ENCODE measurements at regions not wholly inside any gene's neighbourhood (a gene's known extent, or its start where the extent isn't known, plus 50 kb on each side); places are given as distances from the start of the nearest gene placed in this dataset.

DNA sequence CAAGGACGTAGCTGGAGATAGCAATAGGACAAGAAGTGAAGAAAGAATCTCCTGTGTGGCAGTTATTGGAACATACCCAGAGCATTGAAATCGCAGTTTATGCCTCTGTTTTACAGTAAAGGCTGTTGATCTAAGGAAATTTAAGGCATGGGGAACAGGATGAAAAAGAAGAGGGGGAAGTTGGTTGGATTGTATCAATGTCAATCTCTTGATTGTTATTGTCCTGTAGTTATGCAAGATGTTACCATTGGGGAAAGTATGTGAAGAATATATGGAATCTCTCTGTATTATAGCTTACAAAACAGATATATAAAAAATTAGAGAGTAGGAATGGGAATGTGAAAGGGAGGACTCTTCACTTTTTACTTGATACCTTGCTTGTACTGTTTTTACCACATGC, 195.6 kb upstream of the NREP start:
- TF ChIP-seq, protein P1, sequence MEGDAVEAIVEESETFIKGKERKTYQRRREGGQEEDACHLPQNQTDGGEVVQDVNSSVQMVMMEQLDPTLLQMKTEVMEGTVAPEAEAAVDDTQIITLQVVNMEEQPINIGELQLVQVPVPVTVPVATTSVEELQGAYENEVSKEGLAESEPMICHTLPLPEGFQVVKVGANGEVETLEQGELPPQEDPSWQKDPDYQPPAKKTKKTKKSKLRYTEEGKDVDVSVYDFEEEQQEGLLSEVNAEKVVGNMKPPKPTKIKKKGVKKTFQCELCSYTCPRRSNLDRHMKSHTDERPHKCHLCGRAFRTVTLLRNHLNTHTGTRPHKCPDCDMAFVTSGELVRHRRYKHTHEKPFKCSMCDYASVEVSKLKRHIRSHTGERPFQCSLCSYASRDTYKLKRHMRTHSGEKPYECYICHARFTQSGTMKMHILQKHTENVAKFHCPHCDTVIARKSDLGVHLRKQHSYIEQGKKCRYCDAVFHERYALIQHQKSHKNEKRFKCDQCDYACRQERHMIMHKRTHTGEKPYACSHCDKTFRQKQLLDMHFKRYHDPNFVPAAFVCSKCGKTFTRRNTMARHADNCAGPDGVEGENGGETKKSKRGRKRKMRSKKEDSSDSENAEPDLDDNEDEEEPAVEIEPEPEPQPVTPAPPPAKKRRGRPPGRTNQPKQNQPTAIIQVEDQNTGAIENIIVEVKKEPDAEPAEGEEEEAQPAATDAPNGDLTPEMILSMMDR (IDR thresholded peaks at IDR 0.05; ENCODE audit: low read depth, low read length), result no peak
- no peak for DNase-seq (ENCODE audit: extremely low read depth, low read depth)

DNA sequence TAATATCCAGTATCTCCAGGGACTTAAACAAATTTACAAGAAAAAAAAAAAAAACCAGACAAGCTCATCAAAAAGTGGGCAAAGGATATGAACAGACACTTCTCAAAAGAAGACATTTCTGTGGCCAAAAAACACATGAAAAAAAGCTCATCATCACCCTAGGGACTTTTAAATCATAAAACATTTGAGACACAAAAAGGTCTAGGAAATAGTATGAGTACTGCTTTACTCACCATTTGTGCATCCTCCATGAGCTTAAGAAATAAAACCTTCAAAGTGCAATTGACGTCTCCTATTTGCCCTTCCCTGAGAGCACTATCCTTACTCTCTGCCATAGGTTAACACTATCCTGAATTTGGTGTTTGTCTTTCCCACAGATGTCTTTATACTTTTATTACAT, 193.7 kb upstream of the NREP start:
- TF ChIP-seq, protein P1 (IDR thresholded peaks at IDR 0.05; ENCODE audit: low read depth, low read length), result no peak
- no peak for DNase-seq (ENCODE audit: extremely low read depth, low read depth)

DNA sequence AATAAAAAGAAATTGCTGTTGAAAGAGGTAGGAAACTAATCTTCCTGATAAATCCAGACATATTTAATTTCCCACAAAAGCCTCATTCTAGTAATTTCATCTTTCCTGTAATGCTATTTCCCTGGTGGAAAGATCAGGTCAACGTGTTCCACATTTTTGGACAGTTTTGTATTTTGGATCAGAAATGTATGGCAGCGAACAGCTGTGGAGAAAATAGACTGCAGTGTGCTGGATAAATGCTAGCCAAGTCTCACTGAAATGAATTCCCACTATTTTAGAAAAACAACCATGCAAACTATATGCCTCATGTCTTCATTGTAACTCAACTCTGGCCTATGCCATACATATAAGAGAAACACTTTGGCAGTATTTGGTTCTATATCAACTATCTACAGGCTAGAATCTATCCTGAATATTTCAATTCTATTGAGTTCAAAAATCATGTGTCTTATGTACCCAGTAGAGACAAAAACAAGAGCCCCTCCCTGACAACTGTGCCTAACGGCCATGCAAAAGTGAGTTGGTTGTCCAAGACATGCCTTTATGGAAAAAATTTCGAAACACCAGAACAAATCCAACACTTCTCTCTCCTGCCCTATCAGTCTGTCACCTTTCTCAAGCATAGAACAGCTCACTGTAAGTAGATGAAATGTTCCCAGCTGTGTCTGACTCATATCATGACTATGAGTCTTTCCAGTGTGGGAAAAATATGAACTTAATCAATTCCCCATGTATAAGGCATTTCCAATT, 191.3 kb upstream of the NREP start:
- DNase-seq (ENCODE audit: extremely low read depth, low read depth), result peak; percentile 86
- TF ChIP-seq, protein P1 (IDR thresholded peaks at IDR 0.05; ENCODE audit: low read depth, low read length), result no peak

DNA sequence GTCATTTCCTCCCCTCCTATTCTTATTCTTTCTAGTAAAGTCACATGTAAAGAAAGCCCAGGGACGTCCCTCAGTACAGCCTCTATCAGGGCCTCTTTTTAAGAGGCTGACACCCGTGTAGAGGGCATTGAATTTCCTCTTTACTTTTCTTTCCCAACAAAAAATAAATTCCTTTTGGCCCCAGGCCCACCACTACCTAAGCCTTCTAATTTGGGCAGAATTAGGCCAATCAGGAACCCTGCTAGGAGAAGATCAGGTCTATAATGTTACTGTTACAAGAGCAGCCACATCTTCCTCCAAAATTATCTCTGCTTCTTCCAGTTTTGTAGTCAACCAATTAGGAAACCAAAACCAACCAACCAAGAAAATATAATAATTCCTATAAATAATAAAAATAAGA, 189.6 kb upstream of the NREP start:
- TF ChIP-seq, protein P1 (IDR thresholded peaks at IDR 0.05; ENCODE audit: low read depth, low read length), result no peak
- DNase-seq (ENCODE audit: extremely low read depth, low read depth), result no peak

DNA sequence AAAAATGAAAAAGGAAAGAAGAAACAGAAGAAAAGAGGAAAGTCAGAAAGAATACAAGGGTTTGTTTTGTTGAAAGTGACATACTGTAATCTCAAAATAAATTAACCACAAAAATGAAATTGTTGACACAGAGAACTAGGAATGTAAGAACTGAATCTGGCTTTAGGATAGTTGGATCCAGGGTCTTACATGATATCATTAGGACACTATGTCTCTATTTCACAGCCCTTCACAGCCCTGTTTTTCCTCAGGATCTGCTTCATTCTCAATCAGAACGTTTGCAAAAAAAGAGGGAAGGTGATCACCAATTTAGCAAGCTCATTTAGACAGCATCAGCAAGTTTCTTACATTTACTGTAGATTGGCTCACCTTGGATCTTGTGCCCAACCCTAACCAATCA, 188.5 kb upstream of the NREP start:
- TF ChIP-seq, protein P1 (IDR thresholded peaks at IDR 0.05; ENCODE audit: low read depth, low read length), result no peak
- DNase-seq (ENCODE audit: extremely low read depth, low read depth), result no peak

DNA sequence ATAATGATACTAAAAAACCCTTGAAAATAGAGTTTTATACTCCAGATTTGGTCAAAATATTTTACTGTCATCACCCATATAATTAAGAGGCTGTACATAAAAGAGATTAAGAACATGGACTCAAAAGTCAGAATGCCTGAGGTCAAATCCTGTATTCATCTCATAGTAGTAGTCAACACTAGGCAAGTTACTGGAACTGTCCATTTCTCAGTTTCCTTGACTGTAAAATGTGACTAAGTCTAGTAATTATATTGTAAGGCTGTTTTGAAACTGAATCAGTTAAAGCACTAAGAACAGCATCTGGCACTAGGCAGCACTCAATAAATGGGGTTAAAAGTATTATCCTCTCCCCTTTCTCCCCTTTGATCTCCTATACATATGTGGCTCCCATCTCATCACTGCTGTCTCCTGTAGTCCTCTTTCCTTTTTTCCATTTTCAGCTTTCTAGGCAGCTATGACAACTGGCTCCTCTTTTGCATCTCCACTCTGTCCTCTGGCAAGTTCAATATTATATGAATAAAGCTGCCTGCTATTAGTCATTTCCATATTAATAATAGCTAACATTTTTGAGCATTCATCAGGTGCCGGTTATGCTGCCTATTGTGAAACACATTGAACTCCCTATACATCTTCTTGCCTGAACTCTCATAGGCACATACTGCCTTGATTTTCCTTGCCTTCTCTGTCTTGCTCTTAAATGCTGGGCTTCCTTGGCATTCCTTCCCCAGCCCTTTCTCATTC, 185.8 kb upstream of the NREP start:
- DNase-seq (ENCODE audit: extremely low read depth, low read depth), result no peak
- TF ChIP-seq, protein P1 (IDR thresholded peaks at IDR 0.05; ENCODE audit: low read depth, low read length), result no peak

DNA sequence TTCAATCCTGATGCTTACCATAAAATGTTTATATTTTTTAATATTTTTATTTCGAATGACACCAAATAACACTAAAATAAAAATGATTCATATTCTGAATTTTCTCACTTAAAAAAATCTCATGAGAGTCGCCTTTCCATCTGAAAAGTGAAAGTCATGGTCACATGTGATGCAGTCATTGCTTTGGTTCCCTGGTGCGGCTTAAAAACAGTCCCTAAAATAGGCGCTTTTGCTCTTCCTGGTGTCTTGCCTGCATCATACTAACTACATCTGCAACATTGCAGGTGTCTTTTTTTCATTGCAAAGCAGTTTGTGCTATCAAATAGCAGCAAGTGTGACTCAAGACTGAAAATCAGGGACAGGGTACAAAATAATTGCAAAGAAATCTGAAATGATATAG, 185.2 kb upstream of the NREP start:
- DNase-seq (ENCODE audit: extremely low read depth, low read depth), result no peak
- TF ChIP-seq, protein P1 (IDR thresholded peaks at IDR 0.05; ENCODE audit: low read depth, low read length), result no peak
